LNCAP (cell line): ENCODE measurements at regions not wholly inside any gene's neighbourhood (a gene's known extent, or its start where the extent isn't known, plus 50 kb on each side); places are given as distances from the start of the nearest gene placed in this dataset.

ENCODE experiments used
- CTCF ChIP-seq: fragments of 450-650 bp; IDR thresholded peaks from 2 replicates; pipeline ENCODE4 v1.5.1; 2017; ENCODE audit warnings: mild to moderate bottlenecking

- no peak for TF ChIP-seq CTCF
These were observed 105.9 kb downstream of the ACKR3 start for GRCh38 chr2:236675526-236675925.

DNA sequence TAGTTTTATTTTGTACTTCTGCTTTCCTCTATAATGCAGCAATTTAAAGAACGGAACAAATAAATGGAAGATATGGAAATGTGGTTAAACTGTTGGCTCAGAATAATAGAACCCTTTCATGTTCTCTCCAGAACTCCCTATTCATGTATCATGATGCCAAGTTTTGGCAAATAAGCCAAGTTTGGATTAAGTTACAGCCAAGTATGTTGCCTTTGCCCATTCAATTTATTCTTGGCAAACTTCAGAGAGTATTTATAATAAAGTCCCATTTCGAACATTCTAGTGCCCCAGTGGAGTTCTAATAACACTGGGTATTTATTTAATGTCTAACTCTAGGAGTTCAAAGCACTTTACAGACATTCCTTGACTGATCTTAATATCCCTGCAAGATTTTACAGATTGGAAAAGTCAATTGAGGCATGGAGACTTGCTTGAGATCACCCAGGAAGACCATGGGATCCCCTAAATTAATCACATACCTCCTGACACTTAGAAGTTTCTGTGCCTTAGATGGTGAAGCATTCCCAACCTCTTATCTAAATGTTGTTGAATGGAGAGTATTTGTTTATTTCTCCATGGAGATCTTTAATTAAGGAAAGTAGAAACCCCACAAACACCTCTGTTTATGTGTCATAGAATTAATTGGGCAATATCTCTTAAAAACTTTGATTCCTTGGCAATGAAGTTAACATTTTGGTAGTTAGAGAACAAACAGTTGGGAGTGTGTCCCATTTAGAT, 106.7 kb downstream of the ACKR3 start:
- TF ChIP-seq CTCF, result no peak

GRCh38 chr2:236677368-236677767, 107.7 kb downstream of the ACKR3 start:
- TF ChIP-seq CTCF, result no peak

- no peak for TF ChIP-seq CTCF
These were observed 108.8 kb downstream of the ACKR3 start for GRCh38 chr2:236678307-236678975.

DNA sequence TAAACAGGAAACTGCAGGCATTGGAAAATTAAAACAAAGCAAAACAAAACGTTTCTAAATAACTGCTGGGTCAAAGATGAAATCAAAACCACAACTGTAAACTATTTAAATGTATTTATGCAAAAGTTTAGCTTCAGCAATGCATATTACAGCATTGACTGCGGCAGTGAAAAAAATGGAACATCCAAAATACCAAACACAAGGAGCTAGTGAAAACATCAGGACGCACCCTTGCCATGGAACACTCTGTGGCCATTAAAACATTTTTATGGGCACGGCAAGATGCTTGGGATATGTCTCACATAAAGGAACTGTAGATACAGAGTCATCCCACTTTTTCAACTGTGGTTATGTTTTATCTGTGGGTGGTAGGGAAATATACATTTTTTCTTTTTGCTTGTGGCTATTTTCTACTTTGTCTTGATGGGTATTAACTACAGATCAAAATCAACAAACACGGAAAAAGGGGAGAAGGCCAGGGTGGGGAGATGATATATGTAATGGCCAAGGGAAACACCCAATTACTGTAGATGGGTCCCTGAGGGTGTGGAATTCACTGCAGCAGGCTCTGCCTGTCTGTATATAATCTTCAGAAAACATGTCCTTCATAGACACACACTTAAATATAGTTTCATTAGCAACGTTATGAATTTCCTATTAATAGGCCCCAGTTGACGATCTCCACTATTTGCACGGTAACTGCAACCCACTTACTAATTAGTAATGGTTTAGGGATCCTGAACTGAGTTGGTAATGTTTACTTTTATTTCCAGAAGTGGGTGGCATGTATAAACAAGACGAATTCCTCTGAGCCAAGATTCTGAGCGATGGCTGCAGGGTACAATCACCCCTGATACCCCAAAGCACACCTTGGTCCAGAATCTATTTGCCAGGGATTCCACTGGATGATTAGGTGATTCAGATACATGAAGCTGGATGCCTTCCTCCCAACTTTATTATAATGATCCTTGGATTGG, 110.5 kb downstream of the ACKR3 start:
- no peak for TF ChIP-seq CTCF

DNA sequence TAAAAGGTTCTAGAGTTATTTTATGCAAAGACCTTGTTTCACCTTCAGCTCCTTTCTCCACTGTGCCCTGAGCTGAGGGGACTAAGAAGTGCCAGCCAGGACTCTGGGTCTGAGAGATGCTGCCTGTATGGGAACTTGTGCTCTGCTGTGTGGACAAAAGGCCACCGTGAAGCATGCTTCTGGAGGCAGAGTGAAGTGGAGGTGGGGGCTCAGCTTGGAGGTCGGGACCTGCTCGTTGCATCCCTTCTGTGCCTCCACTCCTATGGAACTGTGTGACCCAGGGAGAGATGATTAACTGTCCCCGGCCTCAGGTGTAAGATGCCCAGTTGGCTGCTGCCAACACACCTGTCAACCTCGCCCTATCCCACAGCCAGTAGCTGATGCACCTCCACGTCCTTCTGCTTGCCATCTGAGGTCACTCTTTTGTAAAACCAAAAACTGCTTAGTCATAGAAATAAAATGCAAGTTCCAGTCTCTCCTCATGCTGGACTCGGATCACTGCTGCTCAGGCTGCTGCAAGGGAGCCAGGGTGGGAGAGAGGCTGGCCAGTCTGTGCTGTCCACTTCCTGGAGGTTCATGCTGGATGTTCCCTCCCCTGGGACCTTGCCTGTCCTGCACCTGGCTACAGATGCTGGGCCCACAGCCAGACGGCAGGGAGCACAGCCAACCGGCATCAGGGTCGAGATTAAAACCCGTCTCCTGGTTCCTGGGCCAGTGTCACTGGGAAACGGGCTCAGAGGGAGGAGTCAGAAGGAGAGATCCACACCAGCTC, 113.2 kb downstream of the ACKR3 start:
- TF ChIP-seq CTCF, result no peak
